GM12873 (cell line): ENCODE measurements at regions not wholly inside any gene's neighbourhood (a gene's known extent, or its start where the extent isn't known, plus 50 kb on each side); places are given as distances from the start of the nearest gene placed in this dataset.

ENCODE experiments used
- TF ChIP-seq, protein P1 (sequence below): IDR thresholded peaks from 2 replicates; pipeline ENCODE4 v1.5.1; 2012; ENCODE audit warnings: low read depth, mild to moderate bottlenecking, moderate library complexity, low read length, control low read depth; ENCODE audit not compliant: insufficient read depth; ENCODE audit errors: missing control alignments

DNA sequence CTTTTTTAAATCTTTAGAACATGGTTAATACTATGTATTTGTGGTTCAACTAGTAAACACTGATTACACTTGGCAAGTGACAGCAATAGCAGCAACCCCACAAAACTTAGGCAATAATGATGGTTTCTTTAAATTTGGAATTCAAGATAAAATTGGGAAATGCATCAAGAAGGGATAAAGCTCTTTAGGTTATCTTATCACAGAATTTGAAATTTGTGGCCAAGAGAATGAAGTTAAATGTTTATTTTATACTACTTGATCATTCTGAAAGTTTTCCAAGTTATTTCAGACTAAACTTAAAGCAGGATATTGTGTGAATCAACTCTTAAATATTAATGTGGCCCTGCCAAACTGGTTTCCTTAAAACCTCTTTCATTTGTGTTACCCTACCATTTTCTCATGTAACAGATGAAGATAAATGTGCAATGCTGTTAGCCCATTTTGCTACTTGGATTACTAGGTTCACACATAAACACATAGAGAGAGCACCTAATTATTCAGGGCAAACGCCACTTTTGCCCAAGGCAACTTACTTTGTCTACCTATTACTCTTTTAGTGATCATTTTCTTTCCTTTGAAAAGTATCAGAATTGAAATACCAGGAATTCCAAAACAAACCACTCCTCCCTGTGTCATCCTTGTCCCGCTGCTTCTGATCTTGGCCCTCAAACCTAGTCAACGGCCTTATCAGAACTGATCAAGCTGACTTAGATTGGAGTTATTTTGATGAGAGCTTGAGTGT is 186.7 kb upstream of the TENT5A start:
- TF ChIP-seq, protein P1, sequence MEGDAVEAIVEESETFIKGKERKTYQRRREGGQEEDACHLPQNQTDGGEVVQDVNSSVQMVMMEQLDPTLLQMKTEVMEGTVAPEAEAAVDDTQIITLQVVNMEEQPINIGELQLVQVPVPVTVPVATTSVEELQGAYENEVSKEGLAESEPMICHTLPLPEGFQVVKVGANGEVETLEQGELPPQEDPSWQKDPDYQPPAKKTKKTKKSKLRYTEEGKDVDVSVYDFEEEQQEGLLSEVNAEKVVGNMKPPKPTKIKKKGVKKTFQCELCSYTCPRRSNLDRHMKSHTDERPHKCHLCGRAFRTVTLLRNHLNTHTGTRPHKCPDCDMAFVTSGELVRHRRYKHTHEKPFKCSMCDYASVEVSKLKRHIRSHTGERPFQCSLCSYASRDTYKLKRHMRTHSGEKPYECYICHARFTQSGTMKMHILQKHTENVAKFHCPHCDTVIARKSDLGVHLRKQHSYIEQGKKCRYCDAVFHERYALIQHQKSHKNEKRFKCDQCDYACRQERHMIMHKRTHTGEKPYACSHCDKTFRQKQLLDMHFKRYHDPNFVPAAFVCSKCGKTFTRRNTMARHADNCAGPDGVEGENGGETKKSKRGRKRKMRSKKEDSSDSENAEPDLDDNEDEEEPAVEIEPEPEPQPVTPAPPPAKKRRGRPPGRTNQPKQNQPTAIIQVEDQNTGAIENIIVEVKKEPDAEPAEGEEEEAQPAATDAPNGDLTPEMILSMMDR: no peak

DNA sequence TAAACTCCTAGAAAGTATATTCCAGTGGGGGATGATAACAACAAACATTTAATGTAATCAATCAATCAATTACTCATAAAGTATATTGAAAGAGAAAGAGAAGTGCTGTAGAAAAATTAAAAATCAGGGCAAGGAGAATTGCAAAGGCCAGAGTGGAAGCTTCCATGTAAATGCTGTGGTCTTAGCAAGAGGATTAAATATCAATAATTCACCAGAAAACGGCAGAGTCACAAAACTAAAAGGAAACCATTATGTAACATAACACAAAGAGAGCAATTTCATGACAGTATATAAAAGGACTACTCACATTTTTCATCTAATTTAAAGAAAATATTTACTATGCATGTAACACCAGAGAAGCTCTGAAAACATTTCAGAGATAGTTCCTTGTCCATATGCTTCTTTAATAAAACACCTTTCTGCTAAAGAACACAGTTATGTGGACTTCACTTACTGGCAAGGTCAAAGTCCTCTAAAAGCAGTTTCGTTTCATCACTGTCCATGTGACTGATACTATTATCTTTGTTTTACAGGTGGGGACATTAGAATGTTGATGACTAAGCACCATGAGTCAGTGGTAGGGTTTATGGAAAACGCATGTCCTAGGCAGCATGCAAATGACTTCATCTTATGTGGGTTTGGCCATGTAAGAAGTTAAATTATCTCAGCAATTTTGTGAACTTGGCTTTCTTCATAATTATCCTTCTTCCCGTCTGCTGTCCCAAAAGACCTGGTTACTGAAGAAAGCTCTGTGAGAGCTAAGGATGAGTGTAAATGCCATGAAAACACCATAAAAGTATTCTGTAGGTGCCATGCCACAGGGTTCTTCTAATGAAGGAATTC is 185.8 kb upstream of the TENT5A start:
- TF ChIP-seq, protein P1: no peak

DNA sequence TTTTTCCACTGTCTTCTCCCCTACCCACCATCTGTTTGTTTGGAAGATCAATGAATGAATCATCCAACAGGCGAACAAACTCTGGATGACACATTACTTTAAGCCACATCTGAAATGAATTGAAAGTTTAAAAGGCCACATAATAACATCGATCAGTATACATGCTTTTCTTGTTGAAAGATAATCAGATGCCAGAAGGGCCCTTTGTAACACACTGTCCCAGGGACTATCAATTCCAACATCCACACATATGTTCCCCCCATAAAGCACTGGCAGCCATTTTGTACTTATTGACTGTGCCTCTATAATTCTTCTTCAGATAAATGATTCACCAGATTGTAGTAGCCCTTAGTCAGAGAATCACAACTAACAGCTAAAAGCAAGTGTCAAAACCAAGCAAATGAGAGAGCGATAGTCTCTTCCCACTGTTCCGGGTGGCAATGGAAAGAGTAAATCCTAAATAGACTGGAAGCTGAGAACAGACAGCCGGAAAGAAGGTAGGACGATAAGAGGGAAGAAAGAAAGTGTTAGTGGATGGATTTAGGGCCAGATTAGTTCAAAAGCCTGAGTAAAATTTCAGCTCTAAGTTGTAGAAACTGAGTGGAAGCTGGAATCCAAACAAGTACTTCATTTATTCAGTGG is 184.9 kb upstream of the TENT5A start:
- TF ChIP-seq, protein P1: no peak

DNA sequence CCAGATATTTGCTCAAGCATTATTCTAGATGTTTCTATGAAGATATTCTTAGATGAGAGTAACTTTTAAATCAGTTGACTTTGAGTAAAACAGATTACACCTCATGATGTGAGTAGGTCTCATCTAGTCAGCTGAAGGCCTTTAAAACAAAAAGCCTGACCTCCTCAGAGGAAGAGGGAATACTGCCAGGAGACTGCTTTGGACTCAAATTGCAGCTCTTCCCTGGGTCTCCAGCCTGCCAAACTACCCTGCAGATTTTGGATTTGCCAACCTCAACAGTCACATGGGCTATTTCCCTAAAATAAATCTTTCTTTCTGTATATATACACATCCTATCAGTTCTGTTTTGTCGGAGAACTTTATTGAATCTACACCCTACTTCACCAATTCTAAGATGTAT is 182.5 kb upstream of the TENT5A start:
- TF ChIP-seq, protein P1: no peak

DNA sequence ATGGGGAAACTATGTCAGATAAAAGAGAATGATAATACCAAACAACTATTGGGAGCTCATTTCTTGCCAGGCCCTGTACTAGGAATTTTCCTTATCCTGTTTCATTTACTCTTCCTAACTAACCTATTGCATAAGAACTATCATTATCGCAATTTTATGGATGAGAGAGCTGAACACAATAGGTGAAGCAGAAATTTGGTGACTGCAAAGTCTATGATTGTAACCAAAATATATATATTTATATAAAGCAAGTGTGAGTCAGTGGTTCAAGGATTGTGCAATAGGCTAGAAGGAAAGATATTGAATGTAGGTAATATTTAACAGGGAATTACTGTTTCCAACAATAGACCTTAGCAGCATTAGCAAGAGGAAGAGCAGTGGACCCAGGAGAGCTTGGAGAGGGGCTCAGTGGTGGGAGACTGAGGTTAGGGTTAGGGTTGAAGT is 181.1 kb upstream of the TENT5A start:
- TF ChIP-seq, protein P1: no peak

DNA sequence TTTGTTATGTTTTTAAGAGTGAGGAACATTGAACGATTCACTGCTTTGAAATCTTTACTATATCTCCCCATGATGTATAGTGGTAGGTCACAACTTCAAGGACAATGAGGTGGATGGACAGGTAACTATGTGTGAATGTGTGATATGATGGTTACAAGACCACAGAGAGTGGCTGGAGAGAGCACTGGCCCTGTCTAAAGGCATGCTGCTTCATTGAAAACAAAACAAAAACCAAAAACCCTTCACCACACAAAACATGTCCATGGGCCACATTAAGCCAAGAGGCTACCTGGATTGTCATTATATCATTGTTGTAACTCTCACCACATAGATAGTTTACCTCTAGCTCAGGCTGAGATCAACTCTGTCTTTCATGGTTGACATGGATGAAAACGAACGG is 180.6 kb upstream of the TENT5A start:
- TF ChIP-seq, protein P1: no peak

DNA sequence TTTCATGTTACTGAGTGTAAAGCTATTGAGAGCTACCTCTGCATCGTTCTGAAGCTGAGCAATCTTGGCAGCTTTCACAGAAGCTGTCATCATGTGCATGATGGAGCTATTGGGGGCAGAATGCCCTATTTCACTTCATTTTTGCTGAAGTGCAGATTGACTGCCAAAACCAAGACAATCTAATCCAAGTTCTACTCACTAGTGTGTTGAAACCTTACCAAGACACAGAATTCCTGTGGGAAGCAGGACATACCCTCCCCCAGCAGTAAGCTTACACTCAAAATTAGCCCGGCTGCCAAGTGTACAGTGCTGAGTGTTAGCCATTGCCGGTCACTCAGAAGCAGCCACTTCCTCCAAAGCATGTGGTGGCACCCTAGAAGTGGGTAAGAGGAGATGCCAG is 177.3 kb upstream of the TENT5A start:
- TF ChIP-seq, protein P1: no peak
